K562 (cell line): ENCODE measurements at regions not wholly inside any gene's neighbourhood (a gene's known extent, or its start where the extent isn't known, plus 50 kb on each side); places are given as distances from the start of the nearest gene placed in this dataset.

Experiments
- TF ChIP-seq, protein P1 (sequence below), 2 experiments: fragments of 450-650 bp in 1 of 2; IDR thresholded peaks; 2 replicates each; pipeline ENCODE4 v1.6.1; 2011 to 2017; ENCODE audit warnings: low read depth in 2 of 2, antibody characterized with exemption in 1 of 2, borderline replicate concordance in 1 of 2, low read length in 1 of 2, mild to moderate bottlenecking in 1 of 2, mixed read lengths in 1 of 2; ENCODE audit not compliant: control insufficient read depth in 1 of 2
- TF ChIP-seq, protein P2 (sequence below): fragments of 200-800 bp; sonication (Bioruptor generic); IDR thresholded peaks from 2 replicates; pipeline ENCODE4 v1.6.1; 2017; ENCODE audit warnings: missing genetic modification characterization, missing compliant biosample characterization
- TF ChIP-seq, protein P3 (sequence below), 2 experiments: fragments of 450-650 bp; formaldehyde crosslinking in 1 of 2; IDR thresholded peaks; 2 replicates each; pipeline versions ENCODE4 v1.4.0 to v1.6.1; 2014 to 2020; ENCODE audit warnings: mild to moderate bottlenecking in 2 of 2, borderline replicate concordance in 1 of 2, low read depth in 1 of 2

DNA sequence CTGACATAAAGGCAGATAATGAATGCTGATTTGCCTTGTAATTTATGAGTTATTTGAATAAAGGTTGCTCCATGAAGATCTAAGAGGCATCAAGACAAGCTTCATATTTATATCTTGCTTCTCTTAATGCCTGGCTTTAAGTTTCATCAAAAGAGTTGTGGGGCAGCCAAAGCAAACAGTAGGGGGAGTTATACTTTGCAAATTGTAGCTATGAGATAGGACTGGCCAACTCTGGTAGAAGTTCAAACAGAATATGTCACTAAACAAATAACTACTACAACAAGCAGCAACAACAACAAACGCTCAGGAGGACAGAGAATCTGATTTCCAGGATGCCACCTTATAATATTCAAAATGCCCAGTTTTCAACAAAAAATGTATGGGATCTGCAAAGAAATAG, 69.1 kb upstream of the PLAC1 start (continued):
- TF ChIP-seq, protein P1, sequence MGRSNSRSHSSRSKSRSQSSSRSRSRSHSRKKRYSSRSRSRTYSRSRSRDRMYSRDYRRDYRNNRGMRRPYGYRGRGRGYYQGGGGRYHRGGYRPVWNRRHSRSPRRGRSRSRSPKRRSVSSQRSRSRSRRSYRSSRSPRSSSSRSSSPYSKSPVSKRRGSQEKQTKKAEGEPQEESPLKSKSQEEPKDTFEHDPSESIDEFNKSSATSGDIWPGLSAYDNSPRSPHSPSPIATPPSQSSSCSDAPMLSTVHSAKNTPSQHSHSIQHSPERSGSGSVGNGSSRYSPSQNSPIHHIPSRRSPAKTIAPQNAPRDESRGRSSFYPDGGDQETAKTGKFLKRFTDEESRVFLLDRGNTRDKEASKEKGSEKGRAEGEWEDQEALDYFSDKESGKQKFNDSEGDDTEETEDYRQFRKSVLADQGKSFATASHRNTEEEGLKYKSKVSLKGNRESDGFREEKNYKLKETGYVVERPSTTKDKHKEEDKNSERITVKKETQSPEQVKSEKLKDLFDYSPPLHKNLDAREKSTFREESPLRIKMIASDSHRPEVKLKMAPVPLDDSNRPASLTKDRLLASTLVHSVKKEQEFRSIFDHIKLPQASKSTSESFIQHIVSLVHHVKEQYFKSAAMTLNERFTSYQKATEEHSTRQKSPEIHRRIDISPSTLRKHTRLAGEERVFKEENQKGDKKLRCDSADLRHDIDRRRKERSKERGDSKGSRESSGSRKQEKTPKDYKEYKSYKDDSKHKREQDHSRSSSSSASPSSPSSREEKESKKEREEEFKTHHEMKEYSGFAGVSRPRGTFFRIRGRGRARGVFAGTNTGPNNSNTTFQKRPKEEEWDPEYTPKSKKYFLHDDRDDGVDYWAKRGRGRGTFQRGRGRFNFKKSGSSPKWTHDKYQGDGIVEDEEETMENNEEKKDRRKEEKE (IDR thresholded peaks at IDR 0.05; ENCODE audit: borderline replicate concordance in 1 of 2, control insufficient read depth in 1 of 2, low read depth in 2 of 2, low read length in 1 of 2): no peak
- TF ChIP-seq, protein P2, sequence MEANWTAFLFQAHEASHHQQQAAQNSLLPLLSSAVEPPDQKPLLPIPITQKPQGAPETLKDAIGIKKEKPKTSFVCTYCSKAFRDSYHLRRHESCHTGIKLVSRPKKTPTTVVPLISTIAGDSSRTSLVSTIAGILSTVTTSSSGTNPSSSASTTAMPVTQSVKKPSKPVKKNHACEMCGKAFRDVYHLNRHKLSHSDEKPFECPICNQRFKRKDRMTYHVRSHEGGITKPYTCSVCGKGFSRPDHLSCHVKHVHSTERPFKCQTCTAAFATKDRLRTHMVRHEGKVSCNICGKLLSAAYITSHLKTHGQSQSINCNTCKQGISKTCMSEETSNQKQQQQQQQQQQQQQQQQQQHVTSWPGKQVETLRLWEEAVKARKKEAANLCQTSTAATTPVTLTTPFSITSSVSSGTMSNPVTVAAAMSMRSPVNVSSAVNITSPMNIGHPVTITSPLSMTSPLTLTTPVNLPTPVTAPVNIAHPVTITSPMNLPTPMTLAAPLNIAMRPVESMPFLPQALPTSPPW (CRISPR knock-in tag): no peak
- TF ChIP-seq, protein P3, sequence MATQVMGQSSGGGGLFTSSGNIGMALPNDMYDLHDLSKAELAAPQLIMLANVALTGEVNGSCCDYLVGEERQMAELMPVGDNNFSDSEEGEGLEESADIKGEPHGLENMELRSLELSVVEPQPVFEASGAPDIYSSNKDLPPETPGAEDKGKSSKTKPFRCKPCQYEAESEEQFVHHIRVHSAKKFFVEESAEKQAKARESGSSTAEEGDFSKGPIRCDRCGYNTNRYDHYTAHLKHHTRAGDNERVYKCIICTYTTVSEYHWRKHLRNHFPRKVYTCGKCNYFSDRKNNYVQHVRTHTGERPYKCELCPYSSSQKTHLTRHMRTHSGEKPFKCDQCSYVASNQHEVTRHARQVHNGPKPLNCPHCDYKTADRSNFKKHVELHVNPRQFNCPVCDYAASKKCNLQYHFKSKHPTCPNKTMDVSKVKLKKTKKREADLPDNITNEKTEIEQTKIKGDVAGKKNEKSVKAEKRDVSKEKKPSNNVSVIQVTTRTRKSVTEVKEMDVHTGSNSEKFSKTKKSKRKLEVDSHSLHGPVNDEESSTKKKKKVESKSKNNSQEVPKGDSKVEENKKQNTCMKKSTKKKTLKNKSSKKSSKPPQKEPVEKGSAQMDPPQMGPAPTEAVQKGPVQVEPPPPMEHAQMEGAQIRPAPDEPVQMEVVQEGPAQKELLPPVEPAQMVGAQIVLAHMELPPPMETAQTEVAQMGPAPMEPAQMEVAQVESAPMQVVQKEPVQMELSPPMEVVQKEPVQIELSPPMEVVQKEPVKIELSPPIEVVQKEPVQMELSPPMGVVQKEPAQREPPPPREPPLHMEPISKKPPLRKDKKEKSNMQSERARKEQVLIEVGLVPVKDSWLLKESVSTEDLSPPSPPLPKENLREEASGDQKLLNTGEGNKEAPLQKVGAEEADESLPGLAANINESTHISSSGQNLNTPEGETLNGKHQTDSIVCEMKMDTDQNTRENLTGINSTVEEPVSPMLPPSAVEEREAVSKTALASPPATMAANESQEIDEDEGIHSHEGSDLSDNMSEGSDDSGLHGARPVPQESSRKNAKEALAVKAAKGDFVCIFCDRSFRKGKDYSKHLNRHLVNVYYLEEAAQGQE (IDR thresholded peaks at IDR 0.05; ENCODE audit: borderline replicate concordance): peak; percentile 43; the same call in 1 of the 2 replicates
- TF ChIP-seq, protein P3 (CRISPR knock-in tag; IDR thresholded peaks at IDR 0.05; ENCODE audit: low read depth): no peak
